ENCODE measurements at regions not wholly inside any gene's neighbourhood (a gene's known extent, or its start where the extent isn't known, plus 50 kb on each side); places are given as distances from the start of the nearest gene placed in this dataset.

DNA sequence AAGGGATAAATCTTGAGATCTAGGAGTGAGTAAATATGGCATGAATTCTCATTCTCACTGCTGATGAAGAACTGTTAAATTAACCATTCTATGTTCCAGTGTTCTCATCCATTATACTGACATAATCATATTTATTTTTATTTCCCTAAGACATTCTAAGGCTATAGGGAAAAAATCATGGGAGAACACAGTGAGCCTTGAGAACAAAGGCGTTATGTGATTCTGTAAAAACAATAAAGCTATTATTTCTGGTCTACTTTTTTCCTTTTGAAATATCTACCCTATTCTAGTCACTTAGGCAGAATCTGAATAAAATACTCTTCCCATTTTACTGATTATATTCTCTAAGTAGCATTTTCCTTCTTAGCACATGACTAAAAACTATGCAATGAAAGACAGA is 155.7 kb upstream of the ADAMTS16 start:
- no peak for DNase-seq

DNA sequence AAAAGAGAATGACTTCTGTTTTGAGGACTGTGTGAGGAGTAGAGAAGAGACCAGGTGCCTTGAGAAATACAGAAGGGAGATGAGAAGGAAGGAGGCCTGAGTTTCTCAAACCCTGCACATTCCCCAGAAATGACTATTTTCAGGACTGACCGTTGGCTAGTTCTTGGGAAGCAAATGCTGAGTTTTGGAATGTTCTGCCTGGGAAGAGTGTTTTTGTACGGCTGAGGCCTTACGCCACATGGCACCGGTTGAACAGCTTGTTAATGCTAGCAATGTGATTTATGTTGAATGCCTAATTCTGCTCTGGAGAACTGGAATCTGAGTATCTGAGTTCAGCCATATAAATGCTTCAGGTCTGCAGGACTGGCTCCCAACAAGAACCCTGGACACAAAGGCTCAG is 152.7 kb upstream of the ADAMTS16 start:
- DNase-seq = no peak

DNA sequence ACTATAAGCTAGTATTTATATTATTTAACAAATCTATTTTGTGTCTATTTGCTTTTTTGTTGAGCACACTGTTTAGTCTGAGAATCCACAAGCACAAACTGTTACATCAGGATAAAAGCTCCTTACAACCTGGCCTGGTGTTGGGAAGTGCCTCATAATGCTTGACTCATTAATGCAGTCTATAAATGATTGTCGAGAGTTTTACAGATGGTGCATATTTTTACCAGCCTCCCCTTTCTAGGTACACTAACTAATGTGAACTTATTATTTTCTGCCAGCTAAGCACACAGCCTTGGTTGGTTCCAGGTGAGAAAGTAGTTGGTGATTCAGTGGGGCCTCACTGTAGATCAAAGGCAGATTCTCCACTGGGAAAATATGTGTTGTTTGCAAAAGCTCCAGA is 151.0 kb upstream of the ADAMTS16 start:
- no peak for DNase-seq

DNA sequence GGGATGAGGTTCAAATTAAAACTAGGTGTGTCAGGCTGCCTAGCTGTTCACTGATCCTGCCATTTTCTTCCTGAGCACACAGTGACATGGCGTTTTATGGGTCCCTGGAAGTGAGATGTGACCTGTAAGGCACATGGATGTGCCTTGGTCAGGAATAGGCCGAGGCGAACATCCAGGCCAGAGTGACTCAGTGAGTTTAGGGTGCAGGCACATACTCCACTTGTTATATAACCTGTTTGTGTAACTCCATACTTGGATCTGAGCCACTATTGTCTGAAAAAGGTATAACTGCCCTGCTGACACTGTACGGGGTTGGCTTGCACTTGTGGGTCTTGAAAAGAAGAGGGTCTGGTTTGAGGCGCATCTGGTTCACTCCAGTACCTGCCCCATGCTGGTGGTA is 150.1 kb upstream of the ADAMTS16 start:
- DNase-seq = no peak

DNA sequence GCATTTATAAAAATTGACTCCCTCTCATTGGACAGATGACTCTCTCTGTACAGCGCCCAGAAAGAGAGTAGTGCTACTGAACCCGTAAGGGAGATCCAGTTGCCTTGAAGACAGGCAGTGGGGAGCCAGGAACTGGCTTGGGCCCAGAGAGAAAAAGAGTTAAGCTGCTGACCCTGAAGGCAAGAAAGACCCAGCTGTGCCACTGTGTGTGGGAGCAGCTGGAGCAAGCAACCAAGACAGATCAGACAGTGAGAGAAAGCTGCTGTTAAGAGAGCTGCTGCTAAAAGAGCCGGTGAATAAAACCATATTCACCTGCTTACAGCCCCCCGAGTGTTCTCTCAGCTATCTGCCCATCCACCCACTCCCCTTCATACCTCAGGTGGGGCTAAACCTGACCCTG is 149.7 kb upstream of the ADAMTS16 start:
- no peak for DNase-seq

DNA sequence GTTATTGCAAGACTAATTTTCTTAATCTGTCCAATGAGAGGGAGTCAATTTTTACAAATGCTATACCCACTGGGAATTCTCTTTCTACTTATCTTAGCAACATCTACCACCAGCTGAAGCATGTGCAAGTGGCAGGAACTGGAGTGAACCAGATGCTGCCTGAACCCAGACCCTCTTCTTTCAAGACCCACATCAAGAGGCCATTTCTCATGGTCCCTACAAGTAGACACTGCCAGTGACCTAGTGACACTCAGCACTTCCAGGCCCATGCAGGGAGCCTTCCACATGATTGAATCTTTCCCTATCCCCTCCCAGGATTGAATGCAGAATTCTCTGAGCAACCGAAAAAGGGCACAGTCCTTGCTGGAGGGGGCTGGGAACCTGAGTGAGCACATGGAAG is 148.2 kb upstream of the ADAMTS16 start:
- no peak for DNase-seq

DNA sequence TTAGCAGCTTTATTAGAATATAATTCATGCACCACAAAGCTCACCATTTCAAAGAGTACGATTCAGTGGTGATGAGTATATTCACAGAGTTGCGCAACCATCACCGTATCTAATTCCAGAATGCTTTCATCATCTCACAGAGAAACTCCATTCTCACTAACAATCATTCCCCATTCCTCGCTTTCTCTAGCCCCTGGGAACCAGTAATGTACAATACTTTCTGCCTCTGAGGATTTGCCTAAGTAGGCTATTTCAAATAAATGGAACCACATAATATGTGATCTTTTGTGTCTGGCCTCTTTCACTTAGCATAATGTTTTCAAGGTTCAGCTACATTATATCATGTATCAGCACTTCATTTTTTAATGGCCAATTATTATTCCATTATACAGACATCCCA is 145.1 kb upstream of the ADAMTS16 start:
- no peak for DNase-seq

DNA sequence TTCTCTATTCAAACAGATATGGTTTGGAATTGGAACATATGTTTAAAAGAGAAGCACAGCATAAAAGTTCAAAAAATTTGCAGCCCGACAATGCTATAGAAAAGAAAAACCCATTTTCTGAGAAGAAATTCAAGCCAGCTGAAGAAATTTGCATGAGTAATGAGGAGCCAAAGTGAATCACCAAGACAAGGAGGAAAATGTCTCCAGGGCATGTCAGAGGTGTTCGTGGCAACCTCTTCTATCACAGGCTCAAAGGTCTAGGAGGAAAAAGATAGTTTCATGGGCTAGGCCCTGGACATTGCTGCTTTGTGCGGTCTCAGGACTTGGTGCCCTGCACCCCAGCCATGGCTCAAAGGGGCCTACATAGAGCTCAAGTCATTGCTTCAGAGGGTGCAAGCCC is 134.8 kb upstream of the ADAMTS16 start:
- no peak for DNase-seq

DNA sequence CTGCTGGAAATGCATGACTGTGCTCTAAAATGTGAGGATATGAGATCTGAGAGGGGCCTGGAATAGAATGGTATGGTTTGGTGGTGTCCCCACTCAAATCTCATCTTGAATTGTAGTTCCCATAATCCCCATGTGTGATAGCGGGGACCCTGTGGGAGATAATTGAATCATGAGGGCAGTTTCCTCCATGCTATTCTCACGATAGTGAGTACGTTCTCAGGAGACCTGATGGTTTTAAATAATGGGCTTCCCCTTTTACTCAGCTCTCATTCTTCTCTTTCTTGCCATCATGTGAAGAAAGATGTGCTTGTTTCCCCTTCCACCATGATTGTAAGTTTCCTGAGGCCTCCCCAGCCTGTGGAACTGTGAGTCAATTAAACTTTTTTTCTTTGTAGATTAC is 133.6 kb upstream of the ADAMTS16 start:
- DNase-seq = no peak

DNA sequence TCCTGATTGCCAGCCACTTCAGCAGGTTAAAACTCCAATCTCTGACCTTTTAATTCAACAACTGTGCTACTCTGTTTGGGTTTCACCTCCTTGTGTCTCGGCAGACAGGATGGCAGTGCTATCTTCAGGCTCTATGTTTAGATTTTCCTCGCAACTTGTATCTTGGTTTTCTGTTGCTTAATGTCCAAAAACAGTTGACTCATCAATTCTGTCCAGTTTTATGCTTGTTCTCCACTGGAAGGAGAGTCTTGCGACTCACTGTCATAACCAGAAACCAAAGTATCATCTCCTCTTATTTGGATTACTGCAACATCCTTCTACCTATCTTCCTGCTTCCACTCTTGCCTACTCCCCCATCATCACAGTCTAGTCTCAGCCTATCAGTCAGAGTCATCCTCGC is 130.9 kb upstream of the ADAMTS16 start:
- DNase-seq = no peak

DNA sequence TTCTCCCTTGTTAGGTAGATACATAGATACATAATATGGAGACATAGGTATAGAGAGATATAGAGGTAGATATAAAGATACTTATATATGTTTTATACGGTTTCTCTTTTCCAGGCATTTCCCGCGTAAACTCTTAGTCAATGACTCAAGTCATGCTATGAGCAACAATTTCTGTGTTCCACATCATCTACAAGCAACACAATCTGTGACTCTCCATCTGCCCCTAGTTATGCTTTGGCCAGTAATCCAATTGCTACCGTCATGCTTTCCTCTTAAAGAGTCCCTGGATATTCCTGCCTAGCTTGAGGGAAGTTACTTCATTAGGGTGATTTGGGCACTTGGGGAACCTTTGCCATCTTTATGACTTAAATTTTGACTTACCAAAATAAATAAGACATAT is 129.0 kb upstream of the ADAMTS16 start:
- no peak for DNase-seq

DNA sequence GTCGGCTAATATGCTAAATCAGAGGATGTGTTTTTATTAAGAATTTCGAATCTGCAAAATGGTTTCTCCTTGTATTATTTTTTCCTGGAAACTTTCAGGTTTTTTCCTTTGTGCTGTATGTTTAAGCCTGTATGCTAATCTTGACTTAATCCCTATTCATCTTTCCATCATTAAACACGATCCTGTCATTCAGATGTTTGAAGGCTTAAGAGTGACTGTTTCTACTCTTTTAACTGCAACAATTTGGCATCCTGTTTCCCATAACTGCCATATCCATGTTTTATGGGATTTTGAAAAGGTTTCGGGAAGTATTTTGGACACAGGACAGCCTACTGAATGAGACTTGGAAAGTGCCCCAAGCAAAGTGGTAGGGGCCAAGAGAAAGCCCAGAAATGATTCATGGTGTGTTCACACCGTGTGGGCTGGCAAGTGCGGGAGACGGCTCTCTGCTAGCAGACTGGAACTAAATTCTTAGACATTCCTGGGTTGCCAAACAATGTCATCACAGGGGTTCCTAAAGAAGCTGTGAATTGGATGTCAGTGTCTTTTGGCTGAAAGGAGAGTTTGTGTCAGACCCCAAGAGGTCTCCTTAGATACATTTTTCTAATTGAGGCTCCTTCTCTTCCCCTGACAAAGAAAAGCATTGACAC is 125.4 kb upstream of the ADAMTS16 start:
- DNase-seq = no peak

DNA sequence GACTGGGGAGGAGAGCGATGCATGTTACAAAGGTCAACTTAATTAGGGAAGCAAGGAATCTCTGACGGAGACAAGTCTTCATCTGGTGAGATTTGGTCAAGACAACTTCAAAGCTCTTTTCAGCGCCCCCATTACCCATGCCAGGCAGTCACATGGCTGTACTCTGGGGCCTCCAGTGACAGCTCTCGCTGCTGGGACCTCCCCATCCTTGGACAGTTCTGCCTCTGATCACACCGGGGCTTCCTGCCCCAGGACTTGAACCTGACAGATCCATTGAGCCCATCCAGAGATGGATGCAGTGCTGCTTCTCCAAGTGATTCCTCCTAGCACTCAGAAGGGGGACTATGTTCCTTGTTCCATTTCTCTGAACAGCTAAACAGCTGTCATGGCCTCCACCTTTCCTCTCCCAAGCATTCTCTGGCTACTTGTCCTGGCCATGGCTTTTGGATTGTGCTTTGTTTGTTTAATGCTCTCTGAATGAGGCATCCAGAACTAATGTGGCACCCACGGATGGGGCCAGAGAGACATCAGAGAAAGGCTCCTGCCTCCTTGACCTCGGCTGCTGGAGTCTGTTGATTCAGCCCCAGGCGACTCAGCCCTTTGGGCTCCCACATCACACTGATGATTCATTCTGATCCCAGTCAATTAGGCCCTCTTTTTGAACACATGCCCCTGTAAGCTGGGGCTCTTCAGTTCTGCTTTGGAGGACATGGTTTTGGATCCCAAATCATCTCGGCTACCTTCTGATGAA is 122.1 kb upstream of the ADAMTS16 start:
- peak; percentile 23 for DNase-seq

DNA sequence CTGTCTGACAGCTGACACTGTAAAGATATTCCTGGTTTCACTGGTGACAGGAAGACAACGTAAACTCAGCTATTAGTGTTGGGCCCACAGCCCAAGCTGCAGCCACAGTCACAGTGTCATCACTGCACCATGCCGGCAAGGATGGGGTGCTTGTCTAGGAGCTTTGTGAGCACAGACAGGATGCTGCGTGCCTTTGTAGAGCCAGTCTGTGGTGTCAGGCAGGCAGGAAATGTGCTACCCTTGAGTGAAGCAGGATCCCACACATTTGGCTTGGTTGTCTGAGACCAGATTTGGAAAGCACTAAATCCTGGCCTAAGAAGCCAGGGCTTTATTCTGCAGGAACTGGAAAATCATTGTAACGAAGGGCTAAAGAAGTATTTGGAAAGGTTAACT is 121.6 kb upstream of the ADAMTS16 start:
- no peak for DNase-seq

DNA sequence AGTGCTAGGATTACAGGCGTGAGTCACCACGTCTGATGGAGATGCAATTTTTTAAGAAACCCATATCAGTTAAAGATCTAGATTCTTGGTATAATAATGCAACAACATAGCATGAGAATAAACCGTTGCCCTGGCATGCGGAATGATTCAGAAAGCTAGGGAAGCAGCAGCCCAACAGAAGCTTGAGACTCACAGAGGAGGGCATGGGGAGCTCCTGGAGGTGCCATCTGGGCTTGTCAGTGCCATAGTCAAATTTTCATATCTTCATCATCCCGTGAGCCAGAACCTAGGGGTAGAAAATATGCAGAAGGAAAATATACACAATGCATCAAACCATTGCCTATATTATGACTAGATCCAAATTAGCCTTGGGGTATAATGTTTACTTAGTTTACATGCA is 118.7 kb upstream of the ADAMTS16 start:
- no peak for DNase-seq

DNA sequence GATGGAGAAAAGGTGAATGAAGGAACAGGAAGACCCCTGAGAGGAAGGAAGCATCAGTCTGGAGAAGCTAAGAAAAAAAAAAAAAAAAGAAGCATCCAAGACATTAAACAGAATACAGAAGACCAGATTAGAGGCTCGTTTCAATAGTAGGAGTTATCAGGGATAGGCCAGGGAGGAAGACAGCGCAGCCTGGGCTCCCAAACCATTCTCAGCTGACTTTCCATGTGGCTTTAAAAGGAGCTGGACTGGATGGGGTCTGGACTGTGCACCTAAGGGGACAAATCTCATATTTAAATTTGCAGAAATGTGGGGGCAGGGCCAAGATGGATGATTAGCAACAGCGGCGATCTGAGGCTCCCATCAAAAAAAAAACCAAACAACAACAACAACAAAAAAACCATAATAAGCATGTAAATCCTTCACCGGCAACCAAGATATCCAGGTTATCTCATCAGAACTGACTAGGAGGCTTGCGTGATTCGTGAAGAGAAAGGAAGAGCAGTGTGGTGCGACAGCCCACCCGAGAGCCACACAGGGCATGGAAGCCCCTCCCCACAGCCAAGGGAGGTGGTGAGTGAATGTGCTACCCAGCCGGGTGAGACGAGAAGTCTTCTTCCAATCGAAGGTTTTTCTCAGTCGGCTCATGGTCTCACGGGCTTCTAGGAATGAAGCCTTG is 114.9 kb upstream of the ADAMTS16 start:
- DNase-seq = no peak

DNA sequence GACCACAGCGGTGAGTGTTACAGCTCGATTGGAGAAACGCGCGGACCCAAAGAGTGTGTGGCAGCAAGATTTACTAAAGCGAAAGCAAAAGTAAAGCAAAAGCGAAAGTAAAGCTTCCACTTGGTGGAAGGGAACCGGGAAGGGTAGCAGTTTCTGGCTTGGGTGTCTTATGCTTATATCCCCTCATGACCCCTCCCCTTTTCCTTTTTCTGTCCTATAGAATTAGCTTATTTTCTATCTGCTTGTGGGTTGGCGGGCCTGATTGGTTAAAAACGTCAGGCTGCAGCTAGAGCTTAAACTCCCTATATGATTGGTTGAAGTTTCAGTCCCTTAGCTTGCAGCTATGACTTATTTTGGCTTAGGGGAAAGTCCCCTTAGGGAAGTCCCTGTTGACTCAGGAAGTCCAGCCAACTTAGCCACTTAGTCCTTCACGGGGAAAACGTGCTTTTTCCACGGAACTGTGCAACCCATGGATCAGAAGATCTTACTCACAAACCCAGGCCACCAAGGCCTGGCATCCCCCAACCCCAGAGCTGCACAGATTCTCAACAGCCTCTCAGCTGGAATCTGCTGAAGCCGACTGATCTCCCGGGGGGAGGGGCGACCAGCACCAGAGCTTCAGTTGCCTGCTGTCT is 114.2 kb upstream of the ADAMTS16 start:
- DNase-seq = no peak

DNA sequence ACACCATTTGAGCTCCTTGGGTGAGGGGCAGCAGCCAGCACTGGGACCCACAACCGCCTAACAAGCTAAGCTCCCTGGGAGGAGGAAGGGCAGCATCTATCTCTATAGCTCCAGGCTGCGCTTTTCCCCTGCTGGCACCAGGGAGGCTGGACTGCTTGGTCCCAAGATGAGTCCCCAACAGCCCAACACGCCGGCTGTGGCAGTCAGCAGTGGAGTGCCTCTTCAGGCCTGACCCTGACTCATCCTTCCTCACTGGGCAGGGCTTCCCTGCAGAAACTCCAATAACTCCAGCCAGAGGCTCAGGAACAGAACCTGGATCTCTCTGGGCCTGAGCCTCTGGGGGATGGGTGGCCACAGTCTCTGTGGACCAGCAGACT is 113.7 kb upstream of the ADAMTS16 start:
- no peak for DNase-seq

DNA sequence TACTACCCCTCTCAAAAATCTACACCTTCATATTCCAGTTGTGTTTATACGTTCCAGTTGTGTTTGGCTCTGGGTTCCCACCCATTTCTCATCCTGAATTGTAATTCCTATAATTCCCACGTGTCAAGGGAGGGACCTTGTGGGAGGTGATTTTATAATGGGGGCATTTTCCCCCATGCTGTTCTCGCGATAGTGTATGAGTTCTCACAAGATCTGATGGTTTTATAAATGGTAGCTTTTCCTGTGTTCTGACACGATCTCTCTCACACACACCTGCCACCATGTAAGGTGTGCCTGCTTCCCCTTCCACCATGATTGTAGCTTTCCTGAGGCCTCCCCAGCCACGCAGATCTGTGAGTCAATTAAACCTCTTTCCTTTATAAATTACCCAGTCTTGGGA is 108.5 kb upstream of the ADAMTS16 start:
- no peak for DNase-seq

DNA sequence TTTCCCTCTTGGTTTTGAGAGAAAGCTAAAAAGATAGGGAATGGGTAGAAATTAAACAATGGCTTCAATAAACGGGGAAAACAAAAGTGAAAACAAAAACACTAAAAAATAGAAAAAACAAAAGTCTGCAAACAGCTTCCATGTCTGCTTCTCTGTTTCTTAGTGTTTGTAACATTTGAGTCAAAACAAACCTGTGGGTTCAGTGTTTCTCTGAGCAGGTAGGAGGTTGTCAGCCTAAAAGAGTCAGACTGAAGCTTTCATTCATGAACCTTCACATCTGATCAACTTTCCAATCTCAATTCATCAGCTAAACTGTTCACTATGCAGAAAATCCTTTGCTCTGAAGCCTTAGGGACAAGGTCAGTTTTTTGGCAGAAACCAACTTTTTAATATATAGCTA is 102.5 kb upstream of the ADAMTS16 start:
- no peak for DNase-seq

DNA sequence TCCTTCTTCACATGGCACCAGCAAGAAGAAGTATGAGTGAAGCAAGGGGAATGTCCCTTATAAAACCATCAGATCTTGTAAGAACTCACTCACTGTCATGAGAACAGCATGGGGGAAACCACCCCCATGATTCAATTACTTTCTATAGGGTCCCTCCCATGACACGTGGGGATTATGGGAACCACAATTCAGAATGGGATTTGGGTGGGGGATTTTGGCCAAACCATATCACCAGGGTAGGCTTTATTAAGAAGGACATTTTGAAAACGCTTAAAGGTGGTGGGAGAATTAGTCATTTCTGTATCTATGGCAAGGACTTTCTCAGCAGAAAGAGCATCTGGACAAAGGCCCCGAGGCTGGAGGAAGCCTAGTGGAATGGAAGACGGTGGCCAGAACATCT is 100.2 kb upstream of the ADAMTS16 start:
- DNase-seq = no peak

DNA sequence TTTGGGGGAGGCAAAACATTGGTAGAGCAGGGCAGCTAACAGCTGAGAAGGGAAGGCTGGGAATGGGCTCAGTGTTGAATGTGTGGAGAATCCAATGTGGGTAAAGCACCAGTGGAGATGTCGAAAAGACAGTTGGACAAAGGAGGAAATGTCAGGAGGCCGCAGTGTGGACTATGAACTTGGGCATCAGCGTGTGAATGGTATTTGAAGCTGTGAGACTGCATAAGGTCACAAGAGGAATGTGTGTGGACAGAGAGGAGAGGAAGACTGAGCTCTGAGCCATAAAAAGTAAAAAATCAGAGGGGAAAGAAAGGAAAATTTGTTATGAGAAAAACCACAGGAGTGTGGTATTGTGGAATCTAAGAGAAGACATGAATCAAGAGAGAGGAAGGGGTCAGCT is 99.4 kb upstream of the ADAMTS16 start:
- no peak for DNase-seq

DNA sequence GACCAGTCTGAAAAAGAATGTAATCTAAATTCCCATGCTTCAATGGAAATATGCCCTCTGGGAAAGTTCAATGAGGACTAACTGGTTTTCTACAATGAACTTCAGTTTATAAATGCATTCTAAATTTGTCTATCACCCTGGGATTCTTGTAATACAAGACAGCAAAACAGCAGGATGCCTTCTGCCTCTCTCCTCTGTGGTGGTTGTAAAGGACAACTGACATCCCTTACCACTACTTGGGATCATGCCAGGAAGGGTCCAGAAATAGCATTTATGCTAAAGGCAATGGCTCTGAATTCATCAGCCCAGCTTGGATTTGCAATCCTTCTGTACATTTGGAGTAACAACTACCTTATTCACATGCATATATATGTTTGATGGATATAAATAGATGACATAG is 97.3 kb upstream of the ADAMTS16 start:
- DNase-seq = no peak

DNA sequence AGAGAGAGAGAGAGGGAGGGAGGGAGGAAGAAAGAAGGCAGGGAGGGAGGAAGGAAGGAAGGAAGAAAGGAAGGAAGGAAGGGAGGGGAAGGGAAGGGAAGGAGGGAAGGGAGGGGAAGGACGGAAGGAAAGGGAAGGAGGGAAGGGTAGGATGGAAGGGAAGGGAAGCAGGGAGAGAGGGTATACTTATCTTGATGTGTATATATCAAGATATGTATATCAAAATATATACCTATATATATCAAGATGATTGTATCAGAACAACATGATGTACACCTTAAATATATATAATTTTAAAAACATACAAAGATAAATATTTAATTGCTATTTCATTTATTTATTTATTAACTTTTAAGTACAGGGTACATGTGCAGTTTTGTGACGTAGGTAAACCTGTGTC is 96.8 kb upstream of the ADAMTS16 start:
- DNase-seq = no peak

Measured in T1000 (cell line).